Choroid plexus epithelial cell (primary cell): ENCODE measurements at regions not wholly inside any gene's neighbourhood (a gene's known extent, or its start where the extent isn't known, plus 50 kb on each side); places are given as distances from the start of the nearest gene placed in this dataset.
"Not testable (repeated sequence)": the region's sequence is repeated elsewhere in the genome, so short reads cannot be mapped to it uniquely, and the experiment has no call there.

Experiments used
- DNase-seq: peaks from one replicate; pipeline ENCODE4 v3.0.0-alpha.2; 2010; ENCODE audit warnings: low read depth
- H3K4me3 ChIP-seq: 2 replicates; pipeline ENCODE4 v1.5.1; 2011; ENCODE audit warnings: low read depth, mild to moderate bottlenecking, control low read depth, low read length, moderate library complexity
- CTCF ChIP-seq: conservative IDR thresholded peaks from 2 replicates; pipeline ENCODE4 v1.5.1; 2011; ENCODE audit warnings: low read depth, mild to moderate bottlenecking, control low read depth, inconsistent platforms, low read length, moderate library complexity

- no peak for DNase-seq
- no peak overlapping the region for H3K4me3 ChIP-seq
- TF ChIP-seq CTCF = no peak
Measured at GRCh38 chr1:164155347-164155746, 403.6 kb upstream of the PBX1 start.

GRCh38 chr1:164163289-164163849 lies 395.6 kb upstream of the PBX1 start:
- no peak for TF ChIP-seq CTCF
- no peak overlapping the region for H3K4me3 ChIP-seq
- DNase-seq = no peak

GRCh38 chr1:164165466-164165865 lies 393.5 kb upstream of the PBX1 start:
- TF ChIP-seq CTCF = no peak
- no peak for DNase-seq
- H3K4me3 ChIP-seq = no peak overlapping the region

- peak; percentile 40 for DNase-seq
- not testable (repeated sequence) for H3K4me3 ChIP-seq
- peak; percentile 51 for TF ChIP-seq CTCF
Measured at GRCh38 chr1:164166454-164166853, 392.5 kb upstream of the PBX1 start.

- H3K4me3 ChIP-seq = no peak overlapping the region
- no peak for DNase-seq
- TF ChIP-seq CTCF = no peak
Measured at GRCh38 chr1:164177118-164177517, 381.9 kb upstream of the PBX1 start.

GRCh38 chr1:164180824-164181223 lies 378.2 kb upstream of the PBX1 start:
- no peak overlapping the region for H3K4me3 ChIP-seq
- no peak for TF ChIP-seq CTCF
- DNase-seq = no peak

GRCh38 chr1:164183854-164184635 lies 374.9 kb upstream of the PBX1 start:
- DNase-seq = no peak
- no peak overlapping the region for H3K4me3 ChIP-seq
- no peak for TF ChIP-seq CTCF
